Hepatocyte (in vitro differentiated cells): ENCODE measurements at regions not wholly inside any gene's neighbourhood (a gene's known extent, or its start where the extent isn't known, plus 50 kb on each side); places are given as distances from the start of the nearest gene placed in this dataset.

Experiments used
- EZH2phosphoT487 ChIP-seq: fragments of 200-600 bp; sonication (generic); IDR thresholded peaks from one replicate; pipeline ENCODE4 v1.6.1; 2018; ENCODE audit warnings: antibody characterized with exemption, mild to moderate bottlenecking, low read depth, moderate library complexity; ENCODE audit not compliant: unreplicated experiment, severe bottlenecking
- TF ChIP-seq, protein P1 (sequence below): fragments of 200-600 bp; sonication (generic); IDR thresholded peaks from 2 replicates; pipeline ENCODE4 v1.5.1; 2016; ENCODE audit warnings: antibody characterized with exemption, mild to moderate bottlenecking; ENCODE audit not compliant: poor library complexity

DNA sequence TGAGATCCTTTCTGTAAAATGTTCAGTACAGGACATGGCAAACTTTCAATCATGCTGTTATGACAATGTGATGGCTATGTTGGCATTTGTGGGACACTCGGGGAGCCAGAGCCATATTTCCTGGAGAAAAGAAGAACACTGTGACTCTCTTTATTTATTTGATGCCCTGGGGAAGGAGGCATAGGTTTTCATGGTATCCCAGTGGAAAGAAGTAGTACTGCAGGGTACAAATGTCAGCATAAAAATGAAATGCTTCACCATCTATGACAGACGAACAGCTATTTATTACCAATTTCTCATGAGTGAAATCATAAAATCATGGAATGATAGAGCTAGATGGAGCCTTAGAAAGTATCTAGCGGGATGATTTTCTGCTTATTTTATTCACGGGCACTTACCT is 217.1 kb downstream of the COL4A1 start:
- TF ChIP-seq, protein P1, sequence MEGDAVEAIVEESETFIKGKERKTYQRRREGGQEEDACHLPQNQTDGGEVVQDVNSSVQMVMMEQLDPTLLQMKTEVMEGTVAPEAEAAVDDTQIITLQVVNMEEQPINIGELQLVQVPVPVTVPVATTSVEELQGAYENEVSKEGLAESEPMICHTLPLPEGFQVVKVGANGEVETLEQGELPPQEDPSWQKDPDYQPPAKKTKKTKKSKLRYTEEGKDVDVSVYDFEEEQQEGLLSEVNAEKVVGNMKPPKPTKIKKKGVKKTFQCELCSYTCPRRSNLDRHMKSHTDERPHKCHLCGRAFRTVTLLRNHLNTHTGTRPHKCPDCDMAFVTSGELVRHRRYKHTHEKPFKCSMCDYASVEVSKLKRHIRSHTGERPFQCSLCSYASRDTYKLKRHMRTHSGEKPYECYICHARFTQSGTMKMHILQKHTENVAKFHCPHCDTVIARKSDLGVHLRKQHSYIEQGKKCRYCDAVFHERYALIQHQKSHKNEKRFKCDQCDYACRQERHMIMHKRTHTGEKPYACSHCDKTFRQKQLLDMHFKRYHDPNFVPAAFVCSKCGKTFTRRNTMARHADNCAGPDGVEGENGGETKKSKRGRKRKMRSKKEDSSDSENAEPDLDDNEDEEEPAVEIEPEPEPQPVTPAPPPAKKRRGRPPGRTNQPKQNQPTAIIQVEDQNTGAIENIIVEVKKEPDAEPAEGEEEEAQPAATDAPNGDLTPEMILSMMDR = no peak
- TF ChIP-seq EZH2phosphoT487 = no peak
